Skeletal muscle tissue (tissue), 3 donors: ENCODE measurements at regions not wholly inside any gene's neighbourhood (a gene's known extent, or its start where the extent isn't known, plus 50 kb on each side); places are given as distances from the start of the nearest gene placed in this dataset.

ENCODE experiments used
- H3K27ac ChIP-seq: one replicate; pipeline ENCODE4 v1.7.0; 2013; ENCODE audit warnings: mild to moderate bottlenecking, low read depth, low read length, inconsistent platforms
- H3K27me3 ChIP-seq, 3 donors: one replicate each; pipeline ENCODE4 v1.7.0; 2013; ENCODE audit warnings: low read length in 3 of 3; ENCODE audit not compliant: control insufficient read depth in 3 of 3, insufficient read depth in 3 of 3
- H3K36me3 ChIP-seq, 3 donors: one replicate each; pipeline ENCODE4 v1.7.0; 2013; ENCODE audit warnings: low read length in 3 of 3; ENCODE audit not compliant: control insufficient read depth in 3 of 3, insufficient read depth in 3 of 3
- H3K4me1 ChIP-seq, 3 donors: one replicate each; pipeline ENCODE4 v1.7.0; 2013; ENCODE audit warnings: low read length in 3 of 3, mild to moderate bottlenecking in 3 of 3; ENCODE audit not compliant: control insufficient read depth in 3 of 3, insufficient read depth in 3 of 3
- H3K4me3 ChIP-seq, 3 donors: one replicate each; pipeline ENCODE4 v1.7.0; 2013; ENCODE audit warnings: low read length in 3 of 3
- H3K9ac ChIP-seq, 3 donors: one replicate each; pipeline ENCODE4 v1.7.0; 2013; ENCODE audit warnings: low read length in 3 of 3, mild to moderate bottlenecking in 3 of 3, moderate library complexity in 2 of 3, low read depth in 1 of 3
- H3K9me3 ChIP-seq, 3 donors: one replicate each; pipeline ENCODE4 v1.7.0; 2013; ENCODE audit warnings: low read length in 3 of 3; ENCODE audit not compliant: control insufficient read depth in 3 of 3
- donor health status: Osteomylitis.

- H3K27ac ChIP-seq = no peak overlapping the region
- no peaks in the 10 kb centered on the region for H3K36me3 ChIP-seq
- no peak overlapping the region for H3K9ac ChIP-seq
- peaks cover 6 to 12% (median 6%) of the 10 kb centered on the region in 3 donors for H3K4me1 ChIP-seq
- H3K27me3 ChIP-seq = no peaks in the 10 kb centered on the region
- no peak overlapping the region for H3K4me3 ChIP-seq
- peaks cover 0 to 5% (median 3%) of the 10 kb centered on the region in 3 donors for H3K9me3 ChIP-seq
These were observed 947.4 kb upstream of the CITED2 start for GRCh38 chr6:140321891-140322290.

GRCh38 chr6:140320081-140321080 lies 945.9 kb upstream of the CITED2 start:
- Histone ChIP-seq H3K4me1 (peaks cover 6 to 12% (median 7%) of the 10 kb centered on the region in 3 donors), H3K4me3 (no peak overlapping the region), H3K9me3 (no peaks in the 10 kb centered on the region), H3K27ac (peak overlapping the region; percentile 60), H3K36me3 (no peaks in the 10 kb centered on the region), H3K27me3 (no peaks in the 10 kb centered on the region), H3K9ac (peak overlapping the region in 1 of 3 donors; percentile 14)

- H3K4me3 ChIP-seq = peak overlapping the region; percentile 1 to 45 (median 28)
- H3K27me3 ChIP-seq = no peaks in the 10 kb centered on the region
- peaks cover 6 to 12% (median 7%) of the 10 kb centered on the region in 3 donors for H3K4me1 ChIP-seq
- peak overlapping the region; percentile 42 for H3K27ac ChIP-seq
- no peaks in the 10 kb centered on the region for H3K36me3 ChIP-seq
- H3K9ac ChIP-seq = no peak overlapping the region
- no peaks in the 10 kb centered on the region for H3K9me3 ChIP-seq
These were observed 944.8 kb upstream of the CITED2 start for GRCh38 chr6:140319209-140319608.

- Histone ChIP-seq H3K4me1 (peaks cover 6 to 12% (median 7%) of the 10 kb centered on the region in 3 donors), H3K9ac (no peak overlapping the region), H3K36me3 (no peaks in the 10 kb centered on the region), H3K4me3 (no peak overlapping the region), H3K27ac (peak overlapping the region; percentile 42), H3K27me3 (no peaks in the 10 kb centered on the region), H3K9me3 (no peaks in the 10 kb centered on the region)
These were observed 944.0 kb upstream of the CITED2 start for GRCh38 chr6:140318408-140318807.

GRCh38 chr6:140317950-140318349 lies 943.5 kb upstream of the CITED2 start:
- H3K27me3 ChIP-seq = no peaks in the 10 kb centered on the region
- no peaks in the 10 kb centered on the region for H3K9me3 ChIP-seq
- H3K36me3 ChIP-seq = no peaks in the 10 kb centered on the region
- H3K4me1 ChIP-seq = peaks cover 6 to 12% (median 7%) of the 10 kb centered on the region in 3 donors
- no peak overlapping the region for H3K9ac ChIP-seq
- H3K4me3 ChIP-seq = no peak overlapping the region
- peak overlapping the region; percentile 42 for H3K27ac ChIP-seq

- Histone ChIP-seq H3K4me1 (peaks cover 6 to 12% (median 7%) of the 10 kb centered on the region in 3 donors), H3K4me3 (no peak overlapping the region), H3K9ac (no peak overlapping the region), H3K27me3 (no peaks in the 10 kb centered on the region), H3K36me3 (no peaks in the 10 kb centered on the region), H3K9me3 (no peaks in the 10 kb centered on the region), H3K27ac (peak overlapping the region; percentile 42)
These were observed 942.5 kb upstream of the CITED2 start for GRCh38 chr6:140316966-140317365.

- Histone ChIP-seq H3K9me3 (no peaks in the 10 kb centered on the region), H3K27ac (no peak overlapping the region), H3K9ac (no peak overlapping the region), H3K4me1 (peaks cover 6 to 12% (median 7%) of the 10 kb centered on the region in 3 donors), H3K36me3 (no peaks in the 10 kb centered on the region), H3K4me3 (no peak overlapping the region), H3K27me3 (no peaks in the 10 kb centered on the region)
These were observed 940.2 kb upstream of the CITED2 start for GRCh38 chr6:140314682-140315081.

GRCh38 chr6:140311146-140311545 lies 936.7 kb upstream of the CITED2 start:
- H3K9me3 ChIP-seq = no peaks in the 10 kb centered on the region
- H3K27ac ChIP-seq = no peak overlapping the region
- no peaks in the 10 kb centered on the region for H3K27me3 ChIP-seq
- no peak overlapping the region for H3K4me3 ChIP-seq
- H3K9ac ChIP-seq = no peak overlapping the region
- no peaks in the 10 kb centered on the region for H3K36me3 ChIP-seq
- no peaks in the 10 kb centered on the region for H3K4me1 ChIP-seq

GRCh38 chr6:140303218-140303949 lies 928.9 kb upstream of the CITED2 start:
- Histone ChIP-seq H3K9me3 (no peaks in the 10 kb centered on the region), H3K27ac (no peak overlapping the region), H3K9ac (no peak overlapping the region), H3K4me1 (peaks cover 0 to 6% (median 0%) of the 10 kb centered on the region in 3 donors), H3K27me3 (no peaks in the 10 kb centered on the region), H3K36me3 (no peaks in the 10 kb centered on the region), H3K4me3 (no peak overlapping the region)

- no peak overlapping the region for H3K27ac ChIP-seq
- no peak overlapping the region for H3K4me3 ChIP-seq
- no peak overlapping the region for H3K9ac ChIP-seq
- H3K36me3 ChIP-seq = no peaks in the 10 kb centered on the region
- H3K27me3 ChIP-seq = no peaks in the 10 kb centered on the region
- H3K9me3 ChIP-seq = no peaks in the 10 kb centered on the region
- H3K4me1 ChIP-seq = peaks cover 0 to 6% (median 0%) of the 10 kb centered on the region in 3 donors
These were observed 925.9 kb upstream of the CITED2 start for GRCh38 chr6:140300331-140300730.
